NCI-H128 (cell line): ENCODE measurements at regions not wholly inside any gene's neighbourhood (a gene's known extent, or its start where the extent isn't known, plus 50 kb on each side); places are given as distances from the start of the nearest gene placed in this dataset.
A peak's percentile ranks its signal among the peaks of the same experiment; 100 is the strongest.
"Not testable (repeated sequence)": the region's sequence is repeated elsewhere in the genome, so short reads cannot be mapped to it uniquely, and the experiment has no call there.

Experiments
- DNase-seq: peaks from one replicate; lab custom pipeline; 2025; ENCODE audit not compliant: unreplicated experiment; lab: John Stamatoyannopoulos, UW

DNA sequence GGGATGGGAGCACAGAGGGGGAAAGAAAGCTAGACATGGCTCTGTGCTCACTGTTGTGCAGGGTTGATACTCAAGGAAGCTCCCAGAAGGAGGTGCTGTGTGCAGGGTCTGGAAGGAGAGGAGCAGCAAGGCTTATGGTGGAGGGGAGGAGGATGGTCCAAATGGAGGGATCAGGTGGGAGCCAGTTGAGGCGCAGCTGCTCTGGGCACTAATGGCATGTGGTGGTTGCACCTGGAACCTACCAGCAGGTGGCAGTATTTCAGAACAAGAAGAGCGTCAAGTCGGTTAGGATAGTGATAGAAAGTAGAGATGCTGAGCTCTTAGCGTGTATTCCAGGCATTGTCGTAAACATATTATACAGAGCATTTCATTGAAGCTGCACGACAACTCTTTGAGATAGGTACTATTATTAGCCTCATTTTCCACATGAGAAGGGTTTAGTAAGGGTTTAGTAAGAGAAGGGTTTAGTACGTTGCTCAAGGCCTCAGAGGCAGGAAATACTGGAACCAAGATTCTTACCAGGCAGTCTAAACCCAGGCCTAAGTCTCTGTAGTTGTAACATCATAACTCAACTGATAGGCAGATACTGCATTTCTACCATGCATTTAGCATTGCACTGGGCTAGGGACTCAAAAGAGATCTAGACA is 223.7 kb downstream of the CYP26B1 start:
- DNase-seq = peak; percentile 15

GRCh38 chr2:71923143-71923525 is 224.5 kb downstream of the CYP26B1 start:
- DNase-seq = no peak

GRCh38 chr2:71922499-71923142 is 225.0 kb downstream of the CYP26B1 start:
- DNase-seq = no peak

DNA sequence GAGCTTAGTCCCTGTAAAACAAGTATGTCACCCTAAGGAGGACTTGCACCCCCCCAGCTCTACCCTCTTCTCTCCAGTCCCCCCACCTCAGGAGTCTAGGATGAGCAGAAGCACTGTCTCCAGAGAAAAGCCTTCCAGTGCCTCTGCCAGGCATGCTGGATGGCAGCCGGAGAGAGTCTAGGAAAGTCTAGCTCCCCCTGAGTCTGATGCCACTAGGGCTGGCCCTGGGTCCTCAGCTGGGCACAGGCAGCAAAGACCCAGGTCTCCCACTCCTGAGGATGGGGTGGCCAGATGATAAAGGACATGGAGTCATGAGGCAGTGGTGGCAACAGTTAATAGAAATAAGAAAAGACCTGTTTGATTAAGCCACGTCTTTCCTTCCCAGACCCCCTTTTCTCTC is 225.6 kb downstream of the CYP26B1 start:
- DNase-seq = no peak

DNA sequence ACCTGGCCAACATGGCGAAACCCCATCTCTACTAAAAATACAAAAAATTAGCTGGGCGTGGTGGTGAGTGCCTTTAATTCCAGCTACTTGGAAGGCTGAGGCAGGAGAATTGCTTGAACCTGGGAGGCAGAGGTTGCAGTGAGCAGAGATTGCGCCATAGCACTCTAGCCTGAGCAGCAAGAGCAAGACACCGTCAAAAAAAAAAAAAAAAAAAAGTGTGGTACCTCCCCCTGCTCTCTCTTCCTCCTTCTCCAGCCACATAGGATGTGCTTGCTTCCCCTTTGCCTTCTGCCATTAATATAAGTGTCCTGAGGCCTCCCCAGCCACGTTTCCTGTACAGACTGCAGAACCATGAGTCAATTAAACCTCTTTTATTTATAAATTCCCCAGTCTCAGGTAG is 226.8 kb downstream of the CYP26B1 start:
- not testable (repeated sequence) for DNase-seq

DNA sequence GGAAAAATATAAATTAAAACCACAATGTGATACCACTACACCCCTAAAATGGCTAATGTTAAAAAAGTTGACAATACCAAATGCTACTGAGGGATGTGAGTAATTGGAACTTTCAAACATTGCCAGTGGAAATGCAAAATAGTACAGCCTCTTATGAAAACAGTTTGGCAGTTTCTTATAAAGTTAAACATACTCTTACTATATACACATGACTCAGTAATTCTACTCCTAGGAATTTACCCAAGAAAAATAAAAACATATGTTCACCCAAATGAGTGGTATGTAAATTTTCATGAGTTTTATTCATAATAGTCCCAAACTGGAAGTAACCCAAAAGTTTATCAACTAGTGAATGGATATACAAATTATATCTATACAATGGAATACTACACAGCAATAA is 228.0 kb downstream of the CYP26B1 start:
- no peak for DNase-seq

- no peak for DNase-seq
Observed at GRCh38 chr2:71910277-71910676, 237.4 kb downstream of the CYP26B1 start.

- DNase-seq = no peak
Observed at GRCh38 chr2:71908798-71909197, 238.9 kb downstream of the CYP26B1 start.

DNA sequence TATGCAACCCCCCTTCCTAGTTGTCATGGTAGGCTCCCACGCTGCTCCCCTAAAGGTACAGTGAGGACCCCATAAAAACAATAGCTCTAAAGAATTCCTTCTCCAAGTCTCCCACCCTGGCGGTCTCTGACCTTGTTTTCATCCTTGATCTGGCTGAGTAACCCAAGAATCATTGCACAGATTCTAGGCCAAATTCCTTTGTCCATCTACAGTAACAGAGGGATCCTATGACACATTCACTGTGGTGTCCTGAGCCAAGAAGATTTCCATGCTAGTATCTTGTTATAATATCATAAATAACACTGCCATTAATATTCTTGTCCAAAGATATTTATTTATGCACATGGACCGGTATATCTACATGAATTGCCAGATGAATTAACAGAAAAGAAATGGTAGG is 240.2 kb downstream of the CYP26B1 start:
- DNase-seq = no peak

GRCh38 chr2:71906357-71906973 is 241.2 kb downstream of the CYP26B1 start:
- no peak for DNase-seq

DNA sequence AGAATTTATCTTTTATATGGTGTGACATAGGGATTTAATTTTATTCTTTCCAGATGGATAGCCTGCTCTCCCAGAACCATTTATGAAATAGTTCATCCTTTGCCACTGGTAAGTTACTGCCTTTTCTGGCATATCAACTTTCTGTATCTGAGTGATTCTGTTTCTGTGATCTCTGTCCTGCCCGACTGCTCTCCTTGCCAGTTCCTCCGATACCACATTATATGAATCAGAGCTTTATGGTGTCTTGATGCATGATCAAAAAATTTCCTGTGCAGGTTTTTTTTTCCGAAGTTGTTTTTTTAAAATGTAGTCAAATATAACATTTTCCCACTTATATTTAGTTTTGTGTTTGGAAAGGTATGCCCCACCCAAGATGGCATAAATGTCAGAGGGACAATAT is 242.5 kb downstream of the CYP26B1 start:
- DNase-seq = no peak

DNA sequence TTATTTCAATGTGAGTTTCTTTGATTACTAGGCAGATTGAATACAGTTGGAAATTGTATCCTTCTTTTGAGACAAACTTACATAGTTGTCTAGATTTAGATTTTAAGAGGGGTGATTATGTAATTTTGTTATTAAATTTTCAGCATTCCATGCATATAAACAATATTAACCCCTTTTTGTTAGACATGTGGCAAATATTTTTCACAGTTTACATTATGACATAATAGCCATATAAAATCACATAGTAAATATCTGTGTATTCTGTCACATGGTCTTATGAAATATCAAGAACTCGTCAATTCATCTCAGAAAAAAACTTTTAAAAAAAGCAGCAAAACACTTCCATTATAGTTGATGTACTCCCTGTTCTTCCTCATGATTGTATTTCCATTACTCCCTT is 243.8 kb downstream of the CYP26B1 start:
- no peak for DNase-seq

DNA sequence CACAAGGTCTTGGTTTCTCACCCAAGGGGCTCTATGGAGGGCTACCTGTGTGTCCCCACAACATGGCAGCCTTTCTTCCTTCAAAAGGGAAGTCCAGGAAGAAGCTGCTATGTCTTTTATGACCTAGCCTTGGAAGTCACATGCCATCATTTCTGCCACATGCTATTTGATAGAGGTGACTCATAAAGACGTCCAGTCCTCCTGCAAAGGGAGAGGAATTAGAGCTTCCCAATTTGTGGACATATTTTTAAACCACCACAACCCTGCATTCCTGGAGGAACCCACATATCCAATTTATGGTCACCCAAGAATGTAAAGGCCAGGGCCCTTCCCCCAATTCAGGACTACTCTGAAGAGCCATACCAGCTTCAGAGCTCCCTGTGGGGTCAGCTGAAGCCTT is 246.2 kb downstream of the CYP26B1 start:
- DNase-seq = no peak

- DNase-seq = no peak
Observed at GRCh38 chr2:71898851-71899681, 248.6 kb downstream of the CYP26B1 start.

GRCh38 chr2:71898375-71898774 is 249.3 kb downstream of the CYP26B1 start:
- no peak for DNase-seq

DNA sequence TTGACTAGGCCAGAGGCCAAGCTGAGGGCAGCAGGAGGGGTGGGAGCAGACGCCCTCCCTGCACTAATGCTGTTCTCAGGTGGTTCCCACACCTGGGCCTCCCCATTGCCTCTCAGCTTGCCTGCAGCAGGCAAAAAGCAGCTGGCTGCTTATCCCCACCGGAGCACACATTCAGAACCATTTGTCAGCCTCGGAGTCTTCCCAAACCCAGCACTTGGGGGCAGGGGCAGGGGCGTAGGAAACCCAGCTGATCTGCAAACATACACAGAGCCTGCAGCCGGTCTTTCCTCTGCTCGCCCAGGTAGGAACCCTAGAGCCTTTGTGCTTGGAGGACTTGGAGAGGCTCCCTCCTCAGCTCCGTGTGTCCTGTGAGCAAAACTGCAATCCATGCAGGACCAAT is 249.8 kb downstream of the CYP26B1 start:
- no peak for DNase-seq

GRCh38 chr2:71897137-71897480 is 250.6 kb downstream of the CYP26B1 start:
- no peak for DNase-seq

- no peak for DNase-seq
Observed at GRCh38 chr2:71896385-71897136, 251.1 kb downstream of the CYP26B1 start.

DNA sequence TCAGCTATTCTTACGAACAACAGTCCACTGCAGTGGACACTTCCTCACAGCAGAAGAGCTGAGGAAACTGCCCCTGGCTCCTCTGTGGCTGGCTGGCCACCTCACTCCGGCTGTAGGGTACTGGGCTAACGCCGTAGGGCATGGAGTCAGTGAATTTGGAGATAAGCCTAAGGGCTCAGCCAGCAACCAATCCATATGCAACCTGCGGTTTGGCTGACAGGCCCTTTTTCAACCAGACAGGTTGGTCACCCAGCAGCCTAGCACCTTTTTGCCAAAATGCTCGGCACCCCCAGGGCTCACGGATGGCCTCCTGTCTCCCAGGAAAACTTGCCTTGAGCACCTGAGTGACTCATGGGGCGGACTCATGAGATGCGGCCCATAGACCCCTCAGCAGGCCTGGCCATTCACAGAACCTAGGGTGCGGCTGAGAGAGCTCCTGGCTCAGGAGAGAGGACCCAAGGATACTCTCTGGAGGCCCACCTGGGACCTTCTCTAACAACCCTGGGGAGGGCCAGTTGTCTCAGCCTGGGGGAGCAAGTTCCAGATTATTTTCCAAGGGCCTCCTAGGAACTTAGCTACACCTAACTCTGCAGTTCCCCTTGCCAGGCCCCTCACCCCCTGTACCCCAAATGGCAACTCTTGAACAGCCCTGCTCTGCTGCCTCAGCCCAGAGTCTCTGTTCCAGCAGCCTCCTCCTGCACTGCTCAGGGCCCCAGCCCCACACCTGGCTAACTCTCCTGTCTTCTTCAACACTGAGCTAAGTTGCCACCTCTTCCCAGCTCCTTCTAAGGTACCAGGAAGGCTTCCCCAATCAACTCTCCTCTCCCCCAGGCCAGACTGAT is 252.1 kb downstream of the CYP26B1 start:
- DNase-seq = no peak

DNA sequence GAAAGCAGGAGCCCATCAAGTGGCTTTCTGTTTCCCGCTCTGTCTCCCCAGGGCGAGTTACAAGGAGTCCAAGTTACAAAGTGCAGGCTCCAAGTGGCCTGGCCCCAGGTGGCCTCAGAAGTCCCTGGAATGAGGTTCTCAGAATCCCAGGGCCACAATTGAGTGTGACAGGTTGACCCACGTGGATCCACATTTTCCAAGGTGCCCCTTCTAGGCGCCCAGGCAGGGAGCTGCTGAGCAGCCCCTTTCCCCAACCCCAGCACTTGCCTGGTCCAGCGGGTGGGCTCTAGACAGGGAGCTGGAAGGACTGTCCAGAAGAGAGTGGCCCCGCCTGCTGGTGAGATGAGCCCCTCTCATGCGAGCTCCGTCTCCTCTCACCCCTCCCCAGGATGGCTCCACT is 253.4 kb downstream of the CYP26B1 start:
- DNase-seq = no peak
